LoVo (cell line): ENCODE measurements at regions not wholly inside any gene's neighbourhood (a gene's known extent, or its start where the extent isn't known, plus 50 kb on each side); places are given as distances from the start of the nearest gene placed in this dataset.

Experiments
- DNase-seq: peaks from one replicate; pipeline ENCODE4 v3.0.0-alpha.2; 2016; ENCODE audit warnings: low spot score

DNA sequence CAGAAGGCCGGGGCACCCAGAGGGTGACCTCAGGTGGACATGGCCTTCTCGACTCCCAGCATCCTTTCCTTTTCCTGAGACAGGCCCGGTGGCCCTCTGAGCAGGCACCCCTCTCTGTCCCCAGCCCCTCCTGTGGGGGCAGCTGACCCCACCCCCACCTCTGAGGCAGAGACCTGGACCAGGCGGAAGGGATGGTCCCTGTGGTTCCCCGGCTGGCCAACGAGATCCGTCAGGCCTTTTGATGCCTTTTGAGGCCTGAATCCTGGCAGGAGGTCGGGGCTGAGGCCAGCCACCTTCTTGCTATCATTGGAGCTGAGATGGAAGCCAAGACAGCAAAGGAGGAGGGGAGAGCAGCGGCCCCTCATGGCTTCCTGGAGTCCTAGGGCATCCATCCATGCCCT lies 50.2 kb upstream of the ACTRT2 start:
- no peak for DNase-seq
